NCI-H2196 treated with DMSO at 0.1 percent for 48 hours (cell line): ENCODE measurements at regions not wholly inside any gene's neighbourhood (a gene's known extent, or its start where the extent isn't known, plus 50 kb on each side); places are given as distances from the start of the nearest gene placed in this dataset.
"Not testable (repeated sequence)": the region's sequence is repeated elsewhere in the genome, so short reads cannot be mapped to it uniquely, and the experiment has no call there.

Experiments
- DNase-seq: peaks from one replicate; lab custom pipeline; 2025; ENCODE audit not compliant: unreplicated experiment; lab: John Stamatoyannopoulos, UW

- DNase-seq: no peak
Measured at GRCh38 chr1:80594013-80594412, 1206.7 kb upstream of the ADGRL2 start.

DNA sequence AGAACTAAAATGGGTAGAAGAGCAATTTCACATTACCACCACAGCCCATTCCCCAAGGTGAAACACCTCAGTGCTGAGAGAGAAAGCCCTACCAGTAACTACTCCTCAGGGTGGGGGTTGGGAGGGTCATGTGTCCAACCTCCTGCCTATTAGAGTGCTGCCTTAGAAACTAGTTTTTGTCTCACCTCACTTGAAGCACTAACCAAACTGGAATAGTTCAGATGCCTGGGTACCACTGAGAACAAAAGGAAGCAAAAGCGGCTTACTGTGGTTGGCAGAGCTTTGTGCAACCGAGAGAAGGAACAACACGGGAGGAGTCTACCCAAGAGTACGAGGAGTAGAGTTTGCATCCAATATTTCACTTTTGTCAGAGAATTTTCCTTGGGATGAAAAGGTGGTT, 1207.5 kb upstream of the ADGRL2 start:
- DNase-seq: no peak

GRCh38 chr1:80582980-80583379, 1217.8 kb upstream of the ADGRL2 start:
- no peak for DNase-seq

DNA sequence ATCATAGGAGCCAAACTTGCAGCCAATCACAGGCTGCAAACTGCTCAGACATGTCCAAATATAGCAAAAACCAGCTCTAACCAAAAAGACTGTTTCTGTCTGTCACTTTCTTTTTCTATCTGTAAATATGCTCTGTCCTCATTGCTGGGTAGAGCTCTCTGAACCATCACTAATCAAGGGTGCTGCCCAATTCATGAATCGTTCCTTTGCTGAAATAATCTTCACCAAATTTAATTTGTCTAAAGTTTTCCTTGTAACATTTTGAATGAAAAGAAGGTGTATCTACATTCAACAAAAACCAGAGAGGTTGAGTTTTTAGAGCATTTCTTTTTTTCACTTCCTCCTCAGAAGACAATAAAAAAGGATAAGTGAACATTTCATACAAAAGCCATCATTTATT, 1221.7 kb upstream of the ADGRL2 start:
- no peak for DNase-seq

DNA sequence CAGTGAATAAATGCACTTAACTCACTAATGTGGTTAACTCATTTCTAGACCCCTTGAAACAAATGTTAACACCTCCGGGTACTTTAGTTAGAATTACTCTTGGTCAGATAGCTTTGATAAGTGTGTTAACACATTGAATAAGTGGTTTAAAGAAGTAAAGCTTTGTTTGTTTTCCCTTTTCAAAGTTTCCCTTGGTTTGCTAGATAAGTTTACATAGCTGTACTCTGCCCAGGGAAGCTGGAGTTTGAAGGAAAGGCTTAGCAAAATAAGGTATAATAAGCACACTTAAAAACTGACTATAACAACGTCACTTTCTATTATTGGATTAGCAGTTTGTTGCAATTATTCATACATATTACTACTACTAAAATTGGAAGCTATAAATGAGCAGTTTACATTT, 1233.9 kb upstream of the ADGRL2 start:
- no peak for DNase-seq

DNA sequence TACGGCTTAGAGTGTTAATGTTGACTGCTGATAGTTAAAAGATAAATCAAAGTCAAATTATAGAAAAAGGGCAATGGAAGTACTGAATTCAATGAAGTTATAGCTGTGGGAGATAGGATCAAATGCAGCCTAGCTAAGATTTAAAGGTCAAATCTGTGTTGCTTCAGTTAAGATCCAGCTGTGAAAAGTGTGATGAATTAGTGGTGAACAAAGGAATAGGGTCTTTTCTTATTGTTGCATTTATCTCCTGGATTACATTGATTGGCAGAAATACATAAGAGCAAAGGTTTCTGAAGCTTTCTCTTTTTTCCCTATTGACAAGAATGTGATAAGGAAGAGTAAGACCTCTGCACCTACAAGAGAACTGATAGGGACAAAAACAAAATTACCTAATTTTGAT, 1234.6 kb upstream of the ADGRL2 start:
- no peak for DNase-seq

DNA sequence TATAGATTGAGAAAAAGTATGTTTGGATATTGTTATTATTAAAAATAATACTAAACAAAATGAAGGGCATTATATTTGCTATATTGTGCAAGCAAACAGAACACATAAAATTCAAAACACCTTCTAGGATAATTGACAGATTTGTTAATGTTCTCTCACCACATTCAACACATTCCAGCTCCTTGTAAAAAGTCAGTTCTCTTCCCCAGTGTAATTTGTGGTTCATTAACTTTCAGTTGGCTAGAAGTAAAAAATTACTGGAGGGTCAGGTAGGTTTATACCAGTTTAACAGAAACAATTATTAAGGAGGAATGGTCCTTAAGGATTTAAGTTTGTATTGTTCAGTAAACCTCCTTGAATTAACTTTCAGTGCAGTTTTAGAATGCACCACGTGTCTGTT, 1235.3 kb upstream of the ADGRL2 start:
- no peak for DNase-seq

- no peak for DNase-seq
Measured at GRCh38 chr1:80542231-80542630, 1258.5 kb upstream of the ADGRL2 start.

DNA sequence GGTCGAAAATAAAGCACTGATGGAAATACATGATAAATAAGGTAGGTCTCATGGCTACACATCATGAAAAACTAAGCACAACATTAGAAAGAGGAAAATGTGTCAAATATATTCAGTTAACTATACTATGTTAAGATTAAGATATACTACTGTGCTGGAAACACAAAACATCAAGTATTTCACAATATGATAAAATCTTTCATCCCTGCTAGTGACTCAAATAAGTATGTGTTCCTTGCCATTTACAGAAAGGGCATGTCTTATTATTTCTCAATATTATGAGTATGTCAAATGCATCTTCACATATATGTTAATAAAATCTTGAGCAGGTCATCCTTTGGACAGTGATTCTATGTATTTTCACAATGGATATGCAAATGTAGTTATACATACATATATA, 1260.1 kb upstream of the ADGRL2 start:
- no peak for DNase-seq

GRCh38 chr1:80540149-80540548, 1260.6 kb upstream of the ADGRL2 start:
- no peak for DNase-seq

- DNase-seq: not testable (repeated sequence)
Measured at GRCh38 chr1:80539298-80539697, 1261.4 kb upstream of the ADGRL2 start.

GRCh38 chr1:80536461-80536860, 1264.3 kb upstream of the ADGRL2 start:
- no peak for DNase-seq

- no peak for DNase-seq
Measured at GRCh38 chr1:80535466-80535865, 1265.3 kb upstream of the ADGRL2 start.

DNA sequence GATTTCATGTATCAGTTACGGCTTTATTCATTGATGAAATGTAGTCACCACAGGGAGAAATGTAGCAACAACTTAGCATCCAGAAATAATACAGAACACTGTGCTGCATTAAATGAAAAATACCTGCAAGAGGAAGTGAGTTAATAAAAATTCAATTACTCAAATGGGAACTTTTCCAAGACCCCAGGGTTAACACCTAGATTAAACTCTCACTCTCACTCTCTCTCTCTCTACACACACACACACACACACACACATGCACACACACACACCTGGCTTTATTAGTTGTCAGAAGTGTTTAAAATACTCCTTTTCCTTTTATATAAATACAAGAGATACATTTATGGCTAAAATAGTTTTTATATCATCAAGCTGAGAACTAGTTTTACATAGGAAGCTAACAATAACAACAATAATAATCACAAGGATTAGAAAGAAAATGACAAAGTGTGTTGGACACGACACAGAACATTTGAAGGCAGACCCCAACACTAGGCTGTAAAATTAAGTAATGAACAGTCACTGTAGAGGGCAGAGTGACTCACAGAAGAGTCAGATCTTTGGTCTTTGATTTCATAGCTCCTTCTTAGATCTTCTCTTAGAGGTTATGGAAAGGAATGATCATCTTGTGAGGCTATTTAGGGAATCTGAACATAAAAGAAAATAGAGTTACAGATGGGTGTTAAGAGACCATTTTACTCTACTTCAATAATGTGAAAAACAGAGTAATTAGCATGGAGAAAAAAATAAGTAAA, 1266.0 kb upstream of the ADGRL2 start:
- no peak for DNase-seq

DNA sequence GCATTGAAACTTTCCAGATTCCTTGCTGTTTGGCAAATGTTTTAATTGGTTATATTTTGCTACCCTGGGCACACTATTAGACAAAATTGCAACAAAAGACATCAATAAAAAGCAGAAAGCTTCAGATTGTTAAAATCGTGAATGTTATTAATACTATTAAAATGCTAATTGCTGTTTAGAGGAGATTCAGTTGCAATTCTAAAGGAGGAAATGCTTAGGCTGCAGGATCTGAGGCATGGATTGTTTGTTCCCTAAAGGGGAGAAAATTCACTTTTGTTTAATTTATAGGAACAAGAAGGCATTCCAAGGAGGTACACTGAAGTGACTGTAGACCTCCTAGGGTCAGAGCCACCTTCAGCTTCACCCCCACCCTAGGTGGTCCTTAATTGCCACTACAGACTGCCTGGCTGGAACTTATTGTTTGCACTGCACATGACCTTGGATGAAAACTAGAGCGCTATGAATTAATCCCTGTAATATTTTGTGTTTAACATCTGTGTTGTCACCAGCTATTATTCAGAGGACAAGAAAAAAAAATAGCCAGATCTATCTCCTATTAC, 1266.9 kb upstream of the ADGRL2 start:
- DNase-seq: no peak

DNA sequence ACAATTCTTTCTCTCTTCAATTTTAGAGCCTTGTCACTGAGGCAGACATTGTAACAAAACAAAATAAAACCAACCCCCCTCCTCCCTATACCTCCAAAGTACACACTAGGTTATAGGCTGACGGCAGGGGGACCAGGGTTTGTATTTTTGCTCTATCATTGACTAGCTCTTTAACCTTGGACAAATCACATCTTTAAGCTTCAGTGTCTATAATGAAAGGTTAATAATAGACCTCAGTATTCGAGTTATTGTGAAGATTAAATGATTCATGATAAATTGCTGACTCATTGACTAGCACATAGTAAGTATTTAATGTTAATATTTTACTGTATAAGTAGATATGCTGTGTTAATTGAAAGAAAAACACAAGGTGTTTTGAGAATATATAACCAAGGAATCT, 1267.6 kb upstream of the ADGRL2 start:
- no peak for DNase-seq

DNA sequence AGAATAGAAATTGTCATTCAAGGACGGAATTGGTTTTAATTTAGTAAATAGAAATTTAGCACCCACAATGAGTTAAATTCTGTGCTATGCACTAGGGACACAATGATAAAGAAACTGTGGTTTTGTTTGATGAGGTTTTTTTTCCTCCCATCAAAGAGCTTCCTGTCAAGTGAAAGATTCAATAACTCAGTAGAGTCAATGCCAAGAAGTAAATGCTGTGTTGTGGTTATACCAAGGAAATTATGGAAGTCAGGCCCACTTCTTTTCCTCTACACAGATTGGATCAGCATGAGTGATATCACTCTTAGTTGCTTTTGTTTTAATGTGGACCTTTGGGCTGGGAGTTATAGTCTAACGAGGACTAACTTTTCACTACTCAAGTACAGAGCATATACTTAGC, 1269.6 kb upstream of the ADGRL2 start:
- no peak for DNase-seq

DNA sequence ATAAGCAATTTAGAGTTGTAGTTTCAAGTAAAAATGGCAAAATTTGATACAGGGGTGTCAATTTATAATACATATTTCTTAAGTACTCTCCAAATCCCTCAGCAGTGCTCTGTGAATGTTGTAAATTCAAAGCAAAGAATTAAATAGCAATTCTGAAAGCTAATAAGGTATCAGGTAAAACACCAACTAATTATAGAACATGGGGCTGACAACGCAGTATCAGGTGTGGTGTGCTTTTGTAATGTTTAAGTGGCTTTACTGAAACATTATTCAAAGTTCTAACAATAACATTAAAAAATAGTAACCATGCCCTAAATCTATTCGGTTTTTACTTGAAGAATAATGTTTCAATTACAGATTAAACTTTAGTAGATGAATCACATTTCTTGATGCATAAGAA, 1271.2 kb upstream of the ADGRL2 start:
- DNase-seq: no peak

DNA sequence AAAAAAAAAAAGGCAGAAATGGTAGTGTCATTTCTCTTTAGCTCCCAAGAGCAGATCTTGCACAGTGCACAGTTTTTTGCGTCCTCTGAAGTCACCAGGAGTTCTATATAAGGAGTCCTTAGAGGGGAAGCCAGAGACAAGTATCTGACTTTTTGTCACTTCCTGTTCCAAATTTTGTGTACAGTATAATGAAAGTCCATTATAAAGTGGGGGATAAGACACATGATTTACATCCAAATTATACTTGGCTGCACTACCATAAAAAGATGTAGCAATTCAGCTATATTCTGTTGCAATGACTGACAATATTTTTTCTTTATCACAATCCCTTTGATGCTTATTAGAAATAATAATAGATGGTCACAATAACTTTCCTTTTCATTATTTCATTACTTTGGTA, 1276.9 kb upstream of the ADGRL2 start:
- no peak for DNase-seq

DNA sequence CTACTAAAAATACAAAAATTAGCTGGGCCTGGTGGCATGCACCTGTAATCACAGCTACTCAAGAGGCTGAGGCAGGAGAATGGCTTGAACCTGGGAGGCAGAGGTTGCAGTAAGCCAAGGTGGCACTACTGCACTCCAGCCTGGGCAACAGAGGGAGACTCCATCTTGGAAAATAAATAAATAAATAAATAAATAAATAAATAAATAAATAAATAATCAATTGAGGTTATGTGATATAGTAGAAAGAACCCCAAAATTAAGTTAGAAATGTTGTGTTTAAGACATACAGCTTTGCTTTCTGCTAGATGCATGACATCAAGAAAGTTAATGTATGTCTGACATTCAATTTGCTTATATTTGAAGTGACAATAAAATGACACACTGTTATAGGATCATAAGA, 1277.7 kb upstream of the ADGRL2 start:
- not testable (repeated sequence) for DNase-seq

- no peak for DNase-seq
Measured at GRCh38 chr1:80520949-80521348, 1279.8 kb upstream of the ADGRL2 start.

GRCh38 chr1:80517062-80517461, 1283.7 kb upstream of the ADGRL2 start:
- DNase-seq: no peak

- no peak for DNase-seq
Measured at GRCh38 chr1:80509965-80510522, 1290.7 kb upstream of the ADGRL2 start.
